Loucy (cell line): ENCODE measurements at regions not wholly inside any gene's neighbourhood (a gene's known extent, or its start where the extent isn't known, plus 50 kb on each side); places are given as distances from the start of the nearest gene placed in this dataset.

ENCODE experiments used
- H2AFZ ChIP-seq: fragments of 200-600 bp; sonication (generic); 2 replicates; pipeline ENCODE4 v1.6.0; 2016; ENCODE audit warnings: antibody characterized with exemption, mild to moderate bottlenecking, low read length, moderate library complexity
- H3F3A ChIP-seq: fragments of 200-600 bp; 2 replicates; pipeline ENCODE4 v1.6.0; 2016; ENCODE audit warnings: antibody characterized with exemption, low read depth, mild to moderate bottlenecking
- H3K27me3 ChIP-seq: fragments of 200-600 bp; sonication (generic); 2 replicates; pipeline ENCODE4 v1.6.1; 2014; ENCODE audit warnings: low read length, mild to moderate bottlenecking; ENCODE audit not compliant: insufficient read depth, poor library complexity, severe bottlenecking
- H3K36me3 ChIP-seq: fragments of 200-600 bp; sonication (generic); 2 replicates; pipeline ENCODE4 v1.6.1; 2016; ENCODE audit warnings: low read length; ENCODE audit not compliant: insufficient read depth
- H3K4me1 ChIP-seq: fragments of 200-600 bp; sonication (generic); 2 replicates; pipeline ENCODE4 v1.5.1; 2014; ENCODE audit warnings: low read length, mild to moderate bottlenecking; ENCODE audit not compliant: insufficient read depth, poor library complexity, severe bottlenecking
- H3K4me2 ChIP-seq: fragments of 200-600 bp; sonication (generic); 2 replicates; pipeline ENCODE4 v1.6.0; 2014; ENCODE audit warnings: antibody characterized with exemption, low read length, low read depth, mild to moderate bottlenecking; ENCODE audit not compliant: poor library complexity, severe bottlenecking
- H3K4me3 ChIP-seq: fragments of 200-600 bp; sonication (generic); 2 replicates; pipeline ENCODE4 v1.5.1; 2014; ENCODE audit warnings: low read length, mild to moderate bottlenecking, mixed read lengths; ENCODE audit not compliant: poor library complexity, severe bottlenecking
- H3K79me2 ChIP-seq: fragments of 200-600 bp; sonication (generic); 2 replicates; pipeline ENCODE4 v1.6.1; 2014; ENCODE audit warnings: low read length; ENCODE audit not compliant: insufficient read depth
- H3K9ac ChIP-seq: fragments of 200-600 bp; sonication (generic); 2 replicates; pipeline ENCODE4 v1.6.0; 2014; ENCODE audit warnings: mild to moderate bottlenecking, low read depth, low read length, moderate library complexity; ENCODE audit not compliant: poor library complexity, severe bottlenecking
- H3K9me2 ChIP-seq: fragments of 200-600 bp; sonication (generic); replicated peaks from 2 replicates; pipeline ENCODE4 v1.6.1; 2016; ENCODE audit warnings: low read depth, low read length, mixed read lengths
- H3K9me3 ChIP-seq: fragments of 200-600 bp; sonication (generic); 2 replicates; pipeline ENCODE4 v1.6.1; 2014; ENCODE audit warnings: mild to moderate bottlenecking, antibody characterized with exemption, low read length, low read depth; ENCODE audit not compliant: insufficient read depth
- H4K20me1 ChIP-seq: fragments of 200-600 bp; sonication (generic); 2 replicates; pipeline ENCODE4 v1.6.0; 2014; ENCODE audit warnings: antibody characterized with exemption, low read length, mild to moderate bottlenecking; ENCODE audit not compliant: insufficient read depth, poor library complexity, severe bottlenecking
- CTCF ChIP-seq: fragments of 200-600 bp; sonication (generic); conservative IDR thresholded peaks from 2 replicates; pipeline ENCODE4 v1.5.1; 2014; ENCODE audit warnings: mild to moderate bottlenecking, antibody characterized with exemption, low read length
- EZH2phosphoT487 ChIP-seq: fragments of 200-600 bp; IDR thresholded peaks from 2 replicates; pipeline ENCODE4 v1.6.1; 2018; ENCODE audit warnings: antibody characterized with exemption, mild to moderate bottlenecking, moderate library complexity, borderline replicate concordance

DNA sequence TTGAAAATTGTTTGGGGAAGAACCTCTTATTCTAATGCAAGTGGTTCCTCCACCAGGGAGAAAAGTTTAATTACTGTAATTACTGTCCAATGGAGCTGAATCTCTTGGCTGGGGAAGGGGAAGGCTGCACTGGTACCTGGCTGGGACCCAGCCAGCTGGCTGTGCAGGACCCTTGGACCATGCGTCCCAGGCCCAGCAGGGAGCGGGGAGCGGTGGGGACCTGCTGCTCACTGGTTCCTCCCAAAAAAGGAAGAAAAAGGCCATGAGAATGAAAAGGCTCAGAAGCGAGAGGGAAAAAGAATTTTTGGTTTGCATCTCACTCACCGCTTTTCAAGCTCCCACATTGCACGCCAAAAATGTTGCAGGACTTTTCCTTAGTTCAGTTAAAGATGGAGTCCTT lies 333.5 kb downstream of the FAM47B start:
- H3K4me1 ChIP-seq = no peaks in the 10 kb centered on the region
- H3K4me2 ChIP-seq = no peak overlapping the region
- no peaks in the 10 kb centered on the region for H3K9me3 ChIP-seq
- no peaks in the 10 kb centered on the region for H3K79me2 ChIP-seq
- TF ChIP-seq EZH2phosphoT487 = no peak
- TF ChIP-seq CTCF = no peak
- H3F3A ChIP-seq = no peaks in the 10 kb centered on the region
- H3K36me3 ChIP-seq = no peaks in the 10 kb centered on the region
- no peaks in the 10 kb centered on the region for H3K9me2 ChIP-seq
- no peak overlapping the region for H2AFZ ChIP-seq
- no peak overlapping the region for H3K4me3 ChIP-seq
- H3K9ac ChIP-seq = no peak overlapping the region
- H3K27me3 ChIP-seq = no peaks in the 10 kb centered on the region
- H4K20me1 ChIP-seq = no peaks in the 10 kb centered on the region

- Histone ChIP-seq H3F3A (no peaks in the 10 kb centered on the region), H2AFZ (no peak overlapping the region), H3K36me3 (no peaks in the 10 kb centered on the region), H3K9me3 (no peaks in the 10 kb centered on the region), H3K4me3 (no peak overlapping the region), H3K9ac (no peak overlapping the region), H3K4me1 (no peaks in the 10 kb centered on the region), H4K20me1 (no peaks in the 10 kb centered on the region), H3K4me2 (no peak overlapping the region), H3K27me3 (no peaks in the 10 kb centered on the region), H3K79me2 (no peaks in the 10 kb centered on the region), H3K9me2 (no peaks in the 10 kb centered on the region)
- TF ChIP-seq CTCF (no peak), EZH2phosphoT487 (no peak)
These were observed 342.8 kb downstream of the FAM47B start for GRCh38 chrX:35285289-35285962.

- TF ChIP-seq EZH2phosphoT487 (no peak), CTCF (no peak)
- Histone ChIP-seq H3K4me1 (no peaks in the 10 kb centered on the region), H3K9me2 (no peaks in the 10 kb centered on the region), H3K36me3 (no peaks in the 10 kb centered on the region), H2AFZ (no peak overlapping the region), H3K9ac (no peak overlapping the region), H3F3A (no peaks in the 10 kb centered on the region), H3K27me3 (no peaks in the 10 kb centered on the region), H3K4me2 (no peak overlapping the region), H4K20me1 (no peaks in the 10 kb centered on the region), H3K4me3 (no peak overlapping the region), H3K9me3 (no peaks in the 10 kb centered on the region), H3K79me2 (no peaks in the 10 kb centered on the region)
These were observed 346.1 kb downstream of the FAM47B start for GRCh38 chrX:35288657-35289056.
